GM12878 (cell line): ENCODE measurements at regions not wholly inside any gene's neighbourhood (a gene's known extent, or its start where the extent isn't known, plus 50 kb on each side); places are given as distances from the start of the nearest gene placed in this dataset.

Source experiments
- CEBPZ ChIP-seq: fragments of 150-350 bp; IDR thresholded peaks from 2 replicates; pipeline ENCODE4 v1.6.1; 2016; ENCODE audit warnings: low read depth, low read length
- CHD4 ChIP-seq: fragments of 200-600 bp; sonication (generic); IDR thresholded peaks from 2 replicates; pipeline ENCODE4 v1.6.1; 2016; ENCODE audit warnings: mild to moderate bottlenecking
- POU2F2 ChIP-seq: IDR thresholded peaks from 3 replicates; pipeline ENCODE4 v1.6.1; 2011; ENCODE audit warnings: low read depth, mild to moderate bottlenecking, low read length, borderline replicate concordance
- STAT3 ChIP-seq: IDR thresholded peaks from 2 replicates; pipeline ENCODE4 v1.6.1; 2011; ENCODE audit warnings: low read depth, low read length, improper control_type of control experiment
- USF1 ChIP-seq: IDR thresholded peaks from 2 replicates; pipeline ENCODE4 v1.6.1; 2011; ENCODE audit warnings: borderline replicate concordance, low read depth, mild to moderate bottlenecking, moderate library complexity, mixed read lengths, low read length; ENCODE audit not compliant: insufficient read depth; ENCODE audit errors: extremely low read length
- WRNIP1 ChIP-seq: IDR thresholded peaks from 2 replicates; pipeline ENCODE4 v1.6.1; 2011; ENCODE audit warnings: low read depth, low read length, improper control_type of control experiment, borderline replicate concordance
- YBX1 ChIP-seq: fragments of 450-650 bp; IDR thresholded peaks from 2 replicates; pipeline ENCODE4 v1.6.1; 2016; ENCODE audit warnings: antibody characterized with exemption
- ZZZ3 ChIP-seq: IDR thresholded peaks from 2 replicates; pipeline ENCODE4 v1.6.1; 2011; ENCODE audit warnings: low read depth; ENCODE audit not compliant: control insufficient read depth, insufficient read length
- TF ChIP-seq, protein P1 (sequence below): fragments of 450-650 bp; IDR thresholded peaks from 2 replicates; pipeline ENCODE4 v1.6.1; 2017; ENCODE audit warnings: mild to moderate bottlenecking, moderate library complexity

DNA sequence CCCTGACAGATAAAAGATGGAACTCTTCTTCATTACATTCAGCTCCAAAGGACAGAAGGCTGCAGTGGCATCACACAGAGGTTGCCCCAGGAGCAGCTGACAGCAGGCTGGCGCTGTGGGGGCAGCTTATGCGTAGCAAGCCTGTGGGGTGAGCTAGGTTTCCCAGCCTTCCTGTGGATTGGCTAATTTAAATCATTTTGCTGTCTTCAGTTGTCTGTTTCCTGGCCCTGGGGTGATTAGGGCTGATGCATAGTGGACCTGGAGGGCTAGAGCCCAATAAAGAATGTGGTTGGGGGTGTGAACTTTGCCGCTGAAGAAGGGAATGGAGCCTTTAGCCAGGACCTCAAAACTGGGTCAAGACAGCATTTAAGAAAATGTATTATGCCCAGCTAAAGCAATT is 1038.0 kb downstream of the SOCS6 start (continued):
- no peak for TF ChIP-seq CEBPZ
- TF ChIP-seq POU2F2: no peak
- no peak for TF ChIP-seq ZZZ3
- no peak for TF ChIP-seq WRNIP1
- TF ChIP-seq USF1: no peak
- TF ChIP-seq, protein P1, sequence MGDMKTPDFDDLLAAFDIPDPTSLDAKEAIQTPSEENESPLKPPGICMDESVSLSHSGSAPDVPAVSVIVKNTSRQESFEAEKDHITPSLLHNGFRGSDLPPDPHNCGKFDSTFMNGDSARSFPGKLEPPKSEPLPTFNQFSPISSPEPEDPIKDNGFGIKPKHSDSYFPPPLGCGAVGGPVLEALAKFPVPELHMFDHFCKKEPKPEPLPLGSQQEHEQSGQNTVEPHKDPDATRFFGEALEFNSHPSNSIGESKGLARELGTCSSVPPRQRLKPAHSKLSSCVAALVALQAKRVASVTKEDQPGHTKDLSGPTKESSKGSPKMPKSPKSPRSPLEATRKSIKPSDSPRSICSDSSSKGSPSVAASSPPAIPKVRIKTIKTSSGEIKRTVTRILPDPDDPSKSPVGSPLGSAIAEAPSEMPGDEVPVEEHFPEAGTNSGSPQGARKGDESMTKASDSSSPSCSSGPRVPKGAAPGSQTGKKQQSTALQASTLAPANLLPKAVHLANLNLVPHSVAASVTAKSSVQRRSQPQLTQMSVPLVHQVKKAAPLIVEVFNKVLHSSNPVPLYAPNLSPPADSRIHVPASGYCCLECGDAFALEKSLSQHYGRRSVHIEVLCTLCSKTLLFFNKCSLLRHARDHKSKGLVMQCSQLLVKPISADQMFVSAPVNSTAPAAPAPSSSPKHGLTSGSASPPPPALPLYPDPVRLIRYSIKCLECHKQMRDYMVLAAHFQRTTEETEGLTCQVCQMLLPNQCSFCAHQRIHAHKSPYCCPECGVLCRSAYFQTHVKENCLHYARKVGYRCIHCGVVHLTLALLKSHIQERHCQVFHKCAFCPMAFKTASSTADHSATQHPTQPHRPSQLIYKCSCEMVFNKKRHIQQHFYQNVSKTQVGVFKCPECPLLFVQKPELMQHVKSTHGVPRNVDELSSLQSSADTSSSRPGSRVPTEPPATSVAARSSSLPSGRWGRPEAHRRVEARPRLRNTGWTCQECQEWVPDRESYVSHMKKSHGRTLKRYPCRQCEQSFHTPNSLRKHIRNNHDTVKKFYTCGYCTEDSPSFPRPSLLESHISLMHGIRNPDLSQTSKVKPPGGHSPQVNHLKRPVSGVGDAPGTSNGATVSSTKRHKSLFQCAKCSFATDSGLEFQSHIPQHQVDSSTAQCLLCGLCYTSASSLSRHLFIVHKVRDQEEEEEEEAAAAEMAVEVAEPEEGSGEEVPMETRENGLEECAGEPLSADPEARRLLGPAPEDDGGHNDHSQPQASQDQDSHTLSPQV: no peak
- TF ChIP-seq CHD4: no peak
- TF ChIP-seq YBX1: no peak
- no peak for TF ChIP-seq STAT3
